ENCODE measurements at regions not wholly inside any gene's neighbourhood (a gene's known extent, or its start where the extent isn't known, plus 50 kb on each side); places are given as distances from the start of the nearest gene placed in this dataset.

GRCh38 chr3:73324203-73325155 is 263.0 kb downstream of the EBLN2 start:
- peaks cover 0 to 17% (median 8%) of the 10 kb centered on the region in 8 donors for H3K9me3 ChIP-seq
- H3K4me3 ChIP-seq, result no peak overlapping the region
- H3K4me1 ChIP-seq, result no peaks in the 10 kb centered on the region
- DNase-seq, result no peak
- 74 to 83% (median 80%) methylated on average over 5 of the region's 5 CpGs for WGBS, 5 donors
- intact Hi-C loops (cut with DNase I; ENCODE audit: low total_unique reads), result no loop called here
- H3K27ac ChIP-seq, result no peak overlapping the region
- TF ChIP-seq, protein P1, sequence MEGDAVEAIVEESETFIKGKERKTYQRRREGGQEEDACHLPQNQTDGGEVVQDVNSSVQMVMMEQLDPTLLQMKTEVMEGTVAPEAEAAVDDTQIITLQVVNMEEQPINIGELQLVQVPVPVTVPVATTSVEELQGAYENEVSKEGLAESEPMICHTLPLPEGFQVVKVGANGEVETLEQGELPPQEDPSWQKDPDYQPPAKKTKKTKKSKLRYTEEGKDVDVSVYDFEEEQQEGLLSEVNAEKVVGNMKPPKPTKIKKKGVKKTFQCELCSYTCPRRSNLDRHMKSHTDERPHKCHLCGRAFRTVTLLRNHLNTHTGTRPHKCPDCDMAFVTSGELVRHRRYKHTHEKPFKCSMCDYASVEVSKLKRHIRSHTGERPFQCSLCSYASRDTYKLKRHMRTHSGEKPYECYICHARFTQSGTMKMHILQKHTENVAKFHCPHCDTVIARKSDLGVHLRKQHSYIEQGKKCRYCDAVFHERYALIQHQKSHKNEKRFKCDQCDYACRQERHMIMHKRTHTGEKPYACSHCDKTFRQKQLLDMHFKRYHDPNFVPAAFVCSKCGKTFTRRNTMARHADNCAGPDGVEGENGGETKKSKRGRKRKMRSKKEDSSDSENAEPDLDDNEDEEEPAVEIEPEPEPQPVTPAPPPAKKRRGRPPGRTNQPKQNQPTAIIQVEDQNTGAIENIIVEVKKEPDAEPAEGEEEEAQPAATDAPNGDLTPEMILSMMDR (IDR thresholded peaks at IDR 0.05 in 8 of 11, conservative IDR thresholded peaks at IDR 0.05 in 3 of 11), result no peak
- TF ChIP-seq POLR2AphosphoS5 (IDR thresholded peaks at IDR 0.05) (no peak), POLR2A (IDR thresholded peaks at IDR 0.05) (no peak)
- no peaks in the 10 kb centered on the region for H3K36me3 ChIP-seq
- H3K27me3 ChIP-seq (replicated peaks in 1 of 7), result no peaks in the 10 kb centered on the region

DNA sequence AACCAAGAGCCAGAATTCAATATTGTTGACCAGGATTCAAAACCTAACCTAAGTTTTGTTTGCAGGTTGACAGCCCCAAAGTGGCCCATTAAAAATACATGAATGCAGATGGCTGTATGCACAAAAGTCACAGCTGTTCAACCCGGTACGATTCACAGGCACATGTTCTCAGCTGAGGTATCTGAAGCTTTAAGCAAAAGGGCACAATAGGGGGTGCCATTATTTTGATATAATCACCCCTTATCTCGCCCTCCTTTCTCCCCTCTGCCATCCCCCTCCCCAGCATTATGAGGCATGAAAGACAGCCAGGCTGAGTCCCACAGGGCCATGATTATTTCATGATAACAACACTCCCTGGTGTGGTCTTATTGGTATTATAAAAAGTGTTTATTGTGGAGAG is 264.9 kb downstream of the EBLN2 start:
- intact Hi-C loops (cut with DNase I; ENCODE audit: low total_unique reads), result no loop called here
- Histone ChIP-seq H3K9me3 (peaks cover 0 to 17% (median 8%) of the 10 kb centered on the region in 8 donors), H3K36me3 (no peaks in the 10 kb centered on the region), H3K27ac (no peak overlapping the region), H3K4me3 (no peak overlapping the region), H3K4me1 (no peaks in the 10 kb centered on the region), H3K27me3 (replicated peaks in 1 of 7) (no peaks in the 10 kb centered on the region)
- TF ChIP-seq, protein P1 (IDR thresholded peaks at IDR 0.05 in 8 of 11, conservative IDR thresholded peaks at IDR 0.05 in 3 of 11), result no peak
- TF ChIP-seq POLR2A (IDR thresholded peaks at IDR 0.05) (no peak), POLR2AphosphoS5 (IDR thresholded peaks at IDR 0.05) (no peak)
- WGBS, 5 donors, result 59 to 79% (median 68%) methylated on average over 3 of the region's 3 CpGs
- DNase-seq, result no peak

DNA sequence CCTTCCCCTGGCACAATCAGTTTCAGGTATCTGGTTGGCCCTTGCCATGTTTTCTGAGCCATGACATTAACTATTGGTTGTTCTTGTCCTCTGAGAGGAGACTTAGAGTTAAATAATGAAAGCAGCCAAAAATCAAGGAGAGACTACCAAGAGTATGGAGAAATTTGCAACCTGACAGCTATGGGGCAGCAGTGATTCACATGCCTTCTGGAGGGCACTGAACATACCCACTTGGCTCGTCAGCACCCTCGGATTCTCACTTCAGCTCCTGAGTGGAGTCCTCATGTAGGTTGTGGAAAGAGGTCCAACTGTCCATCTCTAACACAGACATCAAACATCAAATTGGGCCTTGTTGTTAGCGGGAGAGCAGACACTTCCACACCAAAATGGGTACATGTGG is 265.6 kb downstream of the EBLN2 start:
- DNase-seq, result no peak
- no peaks in the 10 kb centered on the region for H3K36me3 ChIP-seq
- H3K9me3 ChIP-seq, result peaks cover 0 to 17% (median 8%) of the 10 kb centered on the region in 8 donors
- 79 to 93% (median 83%) methylated on average over 3 of the region's 3 CpGs for WGBS, 5 donors
- no peak overlapping the region for H3K27ac ChIP-seq
- H3K27me3 ChIP-seq (replicated peaks in 1 of 7), result no peaks in the 10 kb centered on the region
- H3K4me3 ChIP-seq, result no peak overlapping the region
- no peaks in the 10 kb centered on the region for H3K4me1 ChIP-seq
- intact Hi-C loops (cut with DNase I; ENCODE audit: low total_unique reads), result no loop called here
- TF ChIP-seq, protein P1 (IDR thresholded peaks at IDR 0.05 in 8 of 11, conservative IDR thresholded peaks at IDR 0.05 in 3 of 11), result no peak
- TF ChIP-seq POLR2A (IDR thresholded peaks at IDR 0.05) (no peak), POLR2AphosphoS5 (IDR thresholded peaks at IDR 0.05) (no peak)

Small RNAs in the stretch of these regions (small RNA-seq; reads per million reads assigned to genes)
- gene RNU6-1270P, result 0 reads per million in 4 donors
